Skeletal muscle satellite cell (primary cell): ENCODE measurements at regions not wholly inside any gene's neighbourhood (a gene's known extent, or its start where the extent isn't known, plus 50 kb on each side); places are given as distances from the start of the nearest gene placed in this dataset.
"Not testable (repeated sequence)": the region's sequence is repeated elsewhere in the genome, so short reads cannot be mapped to it uniquely, and the experiment has no call there.

Experiments used
- H3K27me3 ChIP-seq: 2 replicates; pipeline ENCODE4 v1.7.0; 2013; ENCODE audit warnings: low read length; ENCODE audit not compliant: control insufficient read depth, insufficient read depth
- H3K36me3 ChIP-seq: 2 replicates; pipeline ENCODE4 v1.7.0; 2013; ENCODE audit warnings: mild to moderate bottlenecking, control low read depth, low read length; ENCODE audit not compliant: insufficient read depth
- H3K4me1 ChIP-seq: 2 replicates; pipeline ENCODE4 v1.7.0; 2013; ENCODE audit warnings: low read length; ENCODE audit not compliant: control insufficient read depth, insufficient read depth
- H3K4me2 ChIP-seq: 2 replicates; pipeline ENCODE4 v1.7.0; 2013; ENCODE audit warnings: mild to moderate bottlenecking, low read length
- H3K4me3 ChIP-seq: 2 replicates; pipeline ENCODE4 v1.7.0; 2013; ENCODE audit warnings: low read length
- H3K9ac ChIP-seq: 2 replicates; pipeline ENCODE4 v1.7.0; 2013; ENCODE audit warnings: mild to moderate bottlenecking, low read depth, low read length, moderate library complexity
- H3K9me3 ChIP-seq: replicated peaks from 2 replicates; pipeline ENCODE4 v1.7.0; 2013; ENCODE audit warnings: mild to moderate bottlenecking, control low read depth, low read length

- Histone ChIP-seq H3K36me3 (no peaks in the 10 kb centered on the region), H3K27me3 (no peaks in the 10 kb centered on the region), H3K4me1 (no peaks in the 10 kb centered on the region), H3K9ac (no peak overlapping the region), H3K9me3 (no peaks in the 10 kb centered on the region), H3K4me3 (no peak overlapping the region), H3K4me2 (no peak overlapping the region)
These were observed 472.3 kb downstream of the LRRC70 start for GRCh38 chr5:63050916-63051315.

GRCh38 chr5:63049935-63050334, 471.3 kb downstream of the LRRC70 start:
- no peaks in the 10 kb centered on the region for H3K36me3 ChIP-seq
- H3K9ac ChIP-seq, result no peak overlapping the region
- H3K27me3 ChIP-seq, result no peaks in the 10 kb centered on the region
- H3K4me3 ChIP-seq, result no peak overlapping the region
- no peak overlapping the region for H3K4me2 ChIP-seq
- H3K9me3 ChIP-seq, result no peaks in the 10 kb centered on the region
- no peaks in the 10 kb centered on the region for H3K4me1 ChIP-seq

GRCh38 chr5:63043792-63044191, 465.2 kb downstream of the LRRC70 start:
- Histone ChIP-seq H3K4me3 (no peak overlapping the region), H3K27me3 (no peaks in the 10 kb centered on the region), H3K9ac (no peak overlapping the region), H3K4me1 (no peaks in the 10 kb centered on the region), H3K4me2 (no peak overlapping the region), H3K36me3 (no peaks in the 10 kb centered on the region), H3K9me3 (no peaks in the 10 kb centered on the region)

GRCh38 chr5:63032343-63032742, 453.7 kb downstream of the LRRC70 start:
- Histone ChIP-seq H3K9ac (no peak overlapping the region), H3K36me3 (no peaks in the 10 kb centered on the region), H3K4me1 (no peaks in the 10 kb centered on the region), H3K4me2 (no peak overlapping the region), H3K9me3 (peaks cover 6% of the 10 kb centered on the region), H3K4me3 (no peak overlapping the region), H3K27me3 (no peaks in the 10 kb centered on the region)

- no peaks in the 10 kb centered on the region for H3K27me3 ChIP-seq
- no peak overlapping the region for H3K4me3 ChIP-seq
- no peaks in the 10 kb centered on the region for H3K4me1 ChIP-seq
- peaks cover 6% of the 10 kb centered on the region for H3K9me3 ChIP-seq
- no peaks in the 10 kb centered on the region for H3K36me3 ChIP-seq
- H3K9ac ChIP-seq, result no peak overlapping the region
- no peak overlapping the region for H3K4me2 ChIP-seq
These were observed 451.3 kb downstream of the LRRC70 start for GRCh38 chr5:63029891-63030290.

- no peak overlapping the region for H3K4me3 ChIP-seq
- no peaks in the 10 kb centered on the region for H3K36me3 ChIP-seq
- no peaks in the 10 kb centered on the region for H3K9me3 ChIP-seq
- no peak overlapping the region for H3K9ac ChIP-seq
- H3K4me1 ChIP-seq, result no peaks in the 10 kb centered on the region
- H3K4me2 ChIP-seq, result no peak overlapping the region
- no peaks in the 10 kb centered on the region for H3K27me3 ChIP-seq
These were observed 447.1 kb downstream of the LRRC70 start for GRCh38 chr5:63025679-63026078.

GRCh38 chr5:63022403-63022802, 443.8 kb downstream of the LRRC70 start:
- no peaks in the 10 kb centered on the region for H3K27me3 ChIP-seq
- no peaks in the 10 kb centered on the region for H3K36me3 ChIP-seq
- H3K9ac ChIP-seq, result no peak overlapping the region
- H3K4me2 ChIP-seq, result no peak overlapping the region
- H3K9me3 ChIP-seq, result no peaks in the 10 kb centered on the region
- H3K4me3 ChIP-seq, result no peak overlapping the region
- no peaks in the 10 kb centered on the region for H3K4me1 ChIP-seq

GRCh38 chr5:63011158-63011557, 432.5 kb downstream of the LRRC70 start:
- H3K9ac ChIP-seq, result no peak overlapping the region
- no peak overlapping the region for H3K4me3 ChIP-seq
- no peaks in the 10 kb centered on the region for H3K4me1 ChIP-seq
- H3K36me3 ChIP-seq, result no peaks in the 10 kb centered on the region
- H3K27me3 ChIP-seq, result no peaks in the 10 kb centered on the region
- no peaks in the 10 kb centered on the region for H3K9me3 ChIP-seq
- H3K4me2 ChIP-seq, result no peak overlapping the region

GRCh38 chr5:63008195-63008594, 429.6 kb downstream of the LRRC70 start:
- no peaks in the 10 kb centered on the region for H3K27me3 ChIP-seq
- H3K4me3 ChIP-seq, result no peak overlapping the region
- no peaks in the 10 kb centered on the region for H3K4me1 ChIP-seq
- no peak overlapping the region for H3K4me2 ChIP-seq
- no peaks in the 10 kb centered on the region for H3K36me3 ChIP-seq
- no peak overlapping the region for H3K9ac ChIP-seq
- no peaks in the 10 kb centered on the region for H3K9me3 ChIP-seq

- H3K27me3 ChIP-seq, H3K36me3 ChIP-seq, H3K4me1 ChIP-seq, H3K4me3 ChIP-seq, H3K9ac ChIP-seq, H3K9me3 ChIP-seq, H3K4me2 ChIP-seq: not testable (repeated sequence)
These were observed 416.2 kb downstream of the LRRC70 start for GRCh38 chr5:62994842-62995241.

GRCh38 chr5:62985749-62986148, 407.1 kb downstream of the LRRC70 start:
- H3K4me1 ChIP-seq, result no peaks in the 10 kb centered on the region
- H3K9ac ChIP-seq, result no peak overlapping the region
- no peaks in the 10 kb centered on the region for H3K27me3 ChIP-seq
- no peaks in the 10 kb centered on the region for H3K36me3 ChIP-seq
- peaks cover 4% of the 10 kb centered on the region for H3K9me3 ChIP-seq
- no peak overlapping the region for H3K4me2 ChIP-seq
- H3K4me3 ChIP-seq, result no peak overlapping the region

- Histone ChIP-seq H3K4me2 (no peak overlapping the region), H3K4me3 (no peak overlapping the region), H3K27me3 (no peaks in the 10 kb centered on the region), H3K9ac (no peak overlapping the region), H3K9me3 (peaks cover 4% of the 10 kb centered on the region), H3K36me3 (no peaks in the 10 kb centered on the region), H3K4me1 (no peaks in the 10 kb centered on the region)
These were observed 403.7 kb downstream of the LRRC70 start for GRCh38 chr5:62982348-62982747.
